B cell (primary cell): ENCODE measurements at regions not wholly inside any gene's neighbourhood (a gene's known extent, or its start where the extent isn't known, plus 50 kb on each side); places are given as distances from the start of the nearest gene placed in this dataset.

ENCODE experiments used
- ATAC-seq: fragments of 200-7000 bp; cut with Tn5 transposase; one replicate; pipeline ENCODE4 v1.10.0; 2021; ENCODE audit warnings: low read depth, mild to moderate bottlenecking, moderate number of reproducible peaks, moderate library complexity
- CTCF ChIA-PET: fragments of 350-600 bp; sonication (Branson Sonifier 250); formaldehyde crosslinking; loops from one replicate; lab custom pipeline; 2021; ENCODE audit warnings: antibody characterized with exemption, inconsistent platforms; lab: Charles Lee
- POLR2A ChIA-PET: fragments of 350-600 bp; sonication (Branson Sonifier 250); formaldehyde crosslinking; loops from one replicate; lab custom pipeline; 2021; ENCODE audit warnings: antibody characterized with exemption; lab: Charles Lee
- DNase-seq: peaks from one replicate; pipeline ENCODE4 v3.0.0; 2013
- H2AFZ ChIP-seq: 2 replicates; pipeline ENCODE4 v1.6.1; 2012; ENCODE audit warnings: mild to moderate bottlenecking, low read depth, low read length; ENCODE audit not compliant: insufficient read depth, poor library complexity, severe bottlenecking
- H3K27ac ChIP-seq, 2 donors: 1 replicate in 1 of 2; 2 replicates in 1 of 2; pipeline ENCODE4 v1.5.1; 2012 to 2013; ENCODE audit warnings: low read length in 2 of 2, mild to moderate bottlenecking in 2 of 2, moderate library complexity in 1 of 2
- H3K27me3 ChIP-seq, 4 experiments: fragments of 200-600 bp in 1 of 4; sonication (generic) in 1 of 4; replicated peaks in 1 of 4; 1 replicate in 2 of 4; 2 replicates in 2 of 4; pipeline versions ENCODE4 v1.6.1 to v1.7.0; 2013 to 2016; ENCODE audit warnings: low read length in 3 of 4, mild to moderate bottlenecking in 2 of 4, mixed read lengths in 1 of 4, moderate library complexity in 1 of 4; ENCODE audit not compliant: insufficient read depth in 4 of 4, control insufficient read depth in 3 of 4; ENCODE audit errors: control extremely low read depth in 1 of 4
- H3K36me3 ChIP-seq, 2 experiments: replicated peaks in 1 of 2; 1 replicate in 1 of 2; 2 replicates in 1 of 2; pipeline versions ENCODE4 v1.6.1 to v1.7.1; 2013; ENCODE audit warnings: low read length in 1 of 2; ENCODE audit not compliant: insufficient read depth in 2 of 2, control insufficient read depth in 1 of 2; ENCODE audit errors: control extremely low read depth in 1 of 2, extremely low read depth in 1 of 2
- H3K4me1 ChIP-seq, 2 donors: fragments of 200-600 bp in 1 of 2; sonication (generic) in 1 of 2; 1 replicate in 1 of 2; 2 replicates in 1 of 2; pipeline versions ENCODE4 v1.5.1 to v1.6.1; 2013 to 2017; ENCODE audit warnings: low read length in 2 of 2; ENCODE audit not compliant: control insufficient read depth in 2 of 2, insufficient read depth in 2 of 2
- H3K4me2 ChIP-seq: replicated peaks from 2 replicates; pipeline ENCODE3; 2012; ENCODE audit warnings: mild to moderate bottlenecking, low read depth, low read length; ENCODE audit not compliant: poor library complexity, severe bottlenecking
- H3K4me3 ChIP-seq, 5 experiments: fragments of 200-600 bp in 1 of 5; sonication (generic) in 1 of 5; 1 replicate in 3 of 5; 2 replicates in 2 of 5; pipeline versions ENCODE4 v1.5.1 to v1.7.0; 2011 to 2016; ENCODE audit warnings: low read length in 4 of 5, mild to moderate bottlenecking in 4 of 5, low read depth in 2 of 5, control low read depth in 1 of 5, moderate library complexity in 1 of 5; ENCODE audit not compliant: insufficient read depth in 1 of 5; ENCODE audit errors: control extremely low read depth in 1 of 5, extremely low read depth in 1 of 5
- H3K79me2 ChIP-seq: fragments of 200-600 bp; sonication (generic); one replicate; pipeline ENCODE4 v1.6.0; 2016; ENCODE audit warnings: low read length; ENCODE audit not compliant: control insufficient read depth, insufficient read depth
- H3K9ac ChIP-seq: fragments of 200-600 bp; sonication (generic); 2 replicates; pipeline ENCODE4 v1.6.1; 2017; ENCODE audit warnings: mild to moderate bottlenecking, low read length, moderate library complexity
- H3K9me3 ChIP-seq, 3 donors: one replicate each; pipeline versions ENCODE4 v1.6.1 to v1.7.1; 2013; ENCODE audit warnings: low read length in 2 of 3; ENCODE audit not compliant: control insufficient read depth in 2 of 3, insufficient read depth in 1 of 3; ENCODE audit errors: control extremely low read depth in 1 of 3
- H4K20me1 ChIP-seq: 2 replicates; pipeline ENCODE4 v1.6.0; 2012; ENCODE audit warnings: mild to moderate bottlenecking, low read length; ENCODE audit not compliant: insufficient read depth, control insufficient read depth, poor library complexity, severe bottlenecking
- H3K27ac Mint-ChIP-seq: one replicate; pipeline ENCODE4 v1.8.0; 2021; ENCODE audit warnings: mixed read lengths
- H3K27me3 Mint-ChIP-seq: one replicate; pipeline ENCODE4 v1.8.0; 2021; ENCODE audit warnings: mixed read lengths
- H3K4me1 Mint-ChIP-seq: one replicate; pipeline ENCODE4 v1.8.0; 2021; ENCODE audit warnings: mixed read lengths
- H3K4me3 Mint-ChIP-seq: one replicate; pipeline ENCODE4 v1.8.0; 2021; ENCODE audit warnings: mixed read lengths
- H3K9me3 Mint-ChIP-seq: one replicate; pipeline ENCODE4 v1.8.0; 2022; ENCODE audit warnings: mixed read lengths; ENCODE audit not compliant: insufficient read depth
- CTCF ChIP-seq: fragments of 200-600 bp; IDR thresholded peaks from one replicate; pipeline ENCODE4 v1.8.0; 2022; ENCODE audit warnings: antibody characterized with exemption, mild to moderate bottlenecking
- EZH2 ChIP-seq: IDR thresholded peaks from 2 replicates; pipeline ENCODE4 v1.6.1; 2012; ENCODE audit warnings: borderline replicate concordance, low read depth, mild to moderate bottlenecking, moderate library complexity, low read length; ENCODE audit not compliant: insufficient read depth, poor library complexity, severe bottlenecking
- whole genome bisulfite sequencing: methylation state at CpG from one replicate; pipeline ENCODE4 v1.1.5; 2013; ENCODE audit warnings: missing lambda C conversion rate; ENCODE audit not compliant: insufficient coverage; 5-methylcytosine and 5-hydroxymethylcytosine counted together
- intact Hi-C: fragments of 100-400 bp; cut with micrococcal nuclease; formaldehyde crosslinking; loops from one replicate; pipeline ENCODE4 v1.10.0; 2022

GRCh38 chr1:165025805-165026204 is 330.7 kb downstream of the LMX1A start:
- H3K4me1 ChIP-seq = no peaks in the 10 kb centered on the region
- H3K9me3 ChIP-seq = peaks cover 0 to 7% (median 3%) of the 10 kb centered on the region in 3 donors
- no peak overlapping the region for H3K9ac ChIP-seq
- POLR2A ChIA-PET = no interaction called here
- H2AFZ ChIP-seq = no peak overlapping the region
- ATAC-seq (no peak), DNase-seq (no peak)
- Mint-ChIP-seq H3K9me3 (peaks cover 4% of the 10 kb centered on the region), H3K4me3 (no peak overlapping the region), H3K4me1 (no peaks in the 10 kb centered on the region), H3K27ac (no peak overlapping the region), H3K27me3 (no peaks in the 10 kb centered on the region)
- TF ChIP-seq EZH2 (no peak), CTCF (no peak)
- H3K79me2 ChIP-seq = no peaks in the 10 kb centered on the region
- H3K36me3 ChIP-seq = no peaks in the 10 kb centered on the region
- no peak overlapping the region for H3K27ac ChIP-seq
- no peaks in the 10 kb centered on the region for H3K27me3 ChIP-seq
- intact Hi-C loops = no loop called here
- CTCF ChIA-PET = no interaction called here
- H3K4me2 ChIP-seq = no peak overlapping the region
- no peaks in the 10 kb centered on the region for H4K20me1 ChIP-seq
- no peak overlapping the region for H3K4me3 ChIP-seq
- no CpG with 5 or more reads among the region's 2 CpGs for WGBS

GRCh38 chr1:165014753-165015152 is 341.8 kb downstream of the LMX1A start:
- H3K4me1 Mint-ChIP-seq = no peaks in the 10 kb centered on the region
- CTCF ChIA-PET = no interaction called here
- no peaks in the 10 kb centered on the region for H3K36me3 ChIP-seq

More at GRCh38 chr1:165014753-165015152, 341.8 kb downstream of the LMX1A start:
- no peaks in the 10 kb centered on the region for H3K4me1 ChIP-seq
- intact Hi-C loops = no loop called here
- H3K9me3 ChIP-seq = no peaks in the 10 kb centered on the region
- no peak overlapping the region for H2AFZ ChIP-seq
- H3K27ac ChIP-seq = no peak overlapping the region
- no peaks in the 10 kb centered on the region for H4K20me1 ChIP-seq
- no peak for TF ChIP-seq EZH2
- TF ChIP-seq CTCF = no peak
- no peak overlapping the region for H3K4me2 ChIP-seq
- WGBS = 95% methylated on average over 3 of the region's 4 CpGs
- POLR2A ChIA-PET = no interaction called here
- Mint-ChIP-seq H3K4me3 (no peak overlapping the region), H3K9me3 (peaks cover 2% of the 10 kb centered on the region), H3K27me3 (no peaks in the 10 kb centered on the region), H3K27ac (no peak overlapping the region)
- no peak for ATAC-seq
- H3K9ac ChIP-seq = no peak overlapping the region
- DNase-seq = no peak
- H3K79me2 ChIP-seq = no peaks in the 10 kb centered on the region
- no peak overlapping the region for H3K4me3 ChIP-seq
- H3K27me3 ChIP-seq = no peaks in the 10 kb centered on the region
